ENCODE measurements at regions not wholly inside any gene's neighbourhood (a gene's known extent, or its start where the extent isn't known, plus 50 kb on each side); places are given as distances from the start of the nearest gene placed in this dataset.
"Not testable (repeated sequence)": the region's sequence is repeated elsewhere in the genome, so short reads cannot be mapped to it uniquely, and the experiment has no call there.

DNA sequence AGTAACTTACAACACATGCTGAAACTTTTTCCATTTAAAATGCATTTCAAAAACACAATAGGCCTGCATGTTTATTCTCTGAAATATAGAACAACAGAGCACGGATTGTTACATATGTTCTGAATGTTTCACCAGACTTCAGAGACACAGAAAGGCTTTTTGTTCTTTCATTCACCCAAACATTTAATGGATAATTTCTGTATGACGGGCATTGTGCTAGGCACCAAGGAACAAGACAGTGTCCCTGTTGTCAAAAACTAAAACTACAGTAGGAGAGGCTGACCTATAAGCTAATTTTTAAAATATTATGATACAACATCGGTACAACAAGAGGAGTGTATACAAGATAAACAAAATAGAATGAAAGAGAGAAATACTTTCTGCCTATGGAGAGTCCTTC is 81.9 kb upstream of the TEAD1 start:
- in situ Hi-C loops (cut with MboI) (no loop called here), intact Hi-C loops (cut with micrococcal nuclease; ENCODE audit: unreplicated experiment) (loop anchor here (10.0 kb wide), 1 partner anchor 257 kb away; no protein-coding TSS in a partner anchor)
- SMC1A ChIA-PET (ENCODE audit: uncharacterized antibody, unreplicated experiment) = interaction anchor here (0.8 kb wide), 1 partner anchor 296 kb away, joined by 3 read pairs; no protein-coding TSS in a partner anchor

GRCh38 chr11:12595089-12595847 is 79.0 kb upstream of the TEAD1 start:
- H4K20me1 ChIP-seq (ENCODE audit: control insufficient read depth, insufficient read depth); H3K36me3 ChIP-seq (ENCODE audit: control insufficient read depth in 2 of 2, insufficient read depth in 2 of 2, low read length in 1 of 2); H3K9ac ChIP-seq (ENCODE audit: control insufficient read depth, insufficient read depth, low read length); H3K9me3 ChIP-seq (replicated peaks; ENCODE audit: control insufficient read depth, insufficient read depth, low read length); H2AFZ ChIP-seq (ENCODE audit: control insufficient read depth, low read depth, low read length); DNase-seq (ENCODE audit: low read depth, low spot score); SMC1A ChIA-PET (ENCODE audit: uncharacterized antibody, unreplicated experiment); H3K4me3 ChIP-seq; BruUV-seq (replicated peaks); ATAC-seq; H3K4me1 ChIP-seq (ENCODE audit: control insufficient read depth, insufficient read depth, low read length); H3K4me2 ChIP-seq (ENCODE audit: control insufficient read depth, insufficient read depth); H3K27me3 ChIP-seq (replicated peaks in 1 of 2; ENCODE audit: control insufficient read depth in 2 of 2, insufficient read depth in 2 of 2, low read length in 1 of 2); FAIRE-seq; POLR2A ChIA-PET; H3K27ac ChIP-seq (ENCODE audit: control insufficient read depth, insufficient read depth); H3K79me2 ChIP-seq (ENCODE audit: control insufficient read depth, insufficient read depth, low read length): not testable (repeated sequence)
- WGBS (ENCODE audit: insufficient coverage, insufficient replicate concordance, low lambda C conversion rate, missing lambda C conversion rate) = 76% methylated on average over 2 of the region's 2 CpGs
- in situ Hi-C loops (cut with MboI) (loop anchor here (5.0 kb wide), 1 partner anchor 292 kb away; no protein-coding TSS in a partner anchor), intact Hi-C loops (cut with micrococcal nuclease; ENCODE audit: unreplicated experiment) (loop anchor here (10.0 kb wide), 1 partner anchor 260 kb away; no protein-coding TSS in a partner anchor)
- RAD21 ChIA-PET (ENCODE audit: unreplicated experiment) = interaction anchor here (1.5 kb wide), 1 partner anchor 293 kb away, joined by 4 read pairs; no protein-coding TSS in a partner anchor
- CTCF ChIA-PET = interaction anchor here (1.0 to 1.5 kb wide), 3 partner anchors 15 to 589 kb away, joined by 3 read pairs; no protein-coding TSS in a partner anchor

More for the DNA sequence above, 81.9 kb upstream of the TEAD1 start:
- Histone ChIP-seq H3K27me3 (replicated peaks in 1 of 2; ENCODE audit: control insufficient read depth in 2 of 2, insufficient read depth in 2 of 2, low read length in 1 of 2) (no peaks in the 10 kb centered on the region), H4K20me1 (ENCODE audit: control insufficient read depth, insufficient read depth) (no peaks in the 10 kb centered on the region), H3K27ac (ENCODE audit: control insufficient read depth, insufficient read depth) (no peak overlapping the region), H3K4me1 (ENCODE audit: control insufficient read depth, insufficient read depth, low read length) (no peaks in the 10 kb centered on the region), H3K4me3 (no peak overlapping the region), H3K9ac (ENCODE audit: control insufficient read depth, insufficient read depth, low read length) (no peak overlapping the region), H3K36me3 (ENCODE audit: control insufficient read depth in 2 of 2, insufficient read depth in 2 of 2, low read length in 1 of 2) (no peaks in the 10 kb centered on the region), H3K4me2 (ENCODE audit: control insufficient read depth, insufficient read depth) (no peak overlapping the region), H3K79me2 (ENCODE audit: control insufficient read depth, insufficient read depth, low read length) (no peaks in the 10 kb centered on the region), H3K9me3 (replicated peaks; ENCODE audit: control insufficient read depth, insufficient read depth, low read length) (no peaks in the 10 kb centered on the region), H2AFZ (ENCODE audit: control insufficient read depth, low read depth, low read length) (no peak overlapping the region)
- RAD21 ChIA-PET (ENCODE audit: unreplicated experiment) = no interaction called here
- TF ChIP-seq POLR2AphosphoS2 (IDR thresholded peaks at IDR 0.05; ENCODE audit: low read depth, low read length) = no peak
- TF ChIP-seq NRF1 (conservative IDR thresholded peaks at IDR 0.05; ENCODE audit: low read depth, low read length) = no peak
- TF ChIP-seq, protein P1, sequence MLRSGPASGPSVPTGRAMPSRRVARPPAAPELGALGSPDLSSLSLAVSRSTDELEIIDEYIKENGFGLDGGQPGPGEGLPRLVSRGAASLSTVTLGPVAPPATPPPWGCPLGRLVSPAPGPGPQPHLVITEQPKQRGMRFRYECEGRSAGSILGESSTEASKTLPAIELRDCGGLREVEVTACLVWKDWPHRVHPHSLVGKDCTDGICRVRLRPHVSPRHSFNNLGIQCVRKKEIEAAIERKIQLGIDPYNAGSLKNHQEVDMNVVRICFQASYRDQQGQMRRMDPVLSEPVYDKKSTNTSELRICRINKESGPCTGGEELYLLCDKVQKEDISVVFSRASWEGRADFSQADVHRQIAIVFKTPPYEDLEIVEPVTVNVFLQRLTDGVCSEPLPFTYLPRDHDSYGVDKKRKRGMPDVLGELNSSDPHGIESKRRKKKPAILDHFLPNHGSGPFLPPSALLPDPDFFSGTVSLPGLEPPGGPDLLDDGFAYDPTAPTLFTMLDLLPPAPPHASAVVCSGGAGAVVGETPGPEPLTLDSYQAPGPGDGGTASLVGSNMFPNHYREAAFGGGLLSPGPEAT (IDR thresholded peaks at IDR 0.05; ENCODE audit: low read depth) = no peak
- no peak for TF ChIP-seq SMC3 (IDR thresholded peaks at IDR 0.05; ENCODE audit: borderline replicate concordance, low read length)
- TF ChIP-seq NKRF (conservative IDR thresholded peaks at IDR 0.05) = no peak
- TF ChIP-seq TBL1XR1 (IDR thresholded peaks at IDR 0.05; ENCODE audit: low read depth, low read length) = no peak
- TF ChIP-seq CREB1 (IDR thresholded peaks at IDR 0.05; ENCODE audit: low read depth) = no peak
- TF ChIP-seq YBX1 (IDR thresholded peaks at IDR 0.05) = no peak
- TF ChIP-seq, protein P2, sequence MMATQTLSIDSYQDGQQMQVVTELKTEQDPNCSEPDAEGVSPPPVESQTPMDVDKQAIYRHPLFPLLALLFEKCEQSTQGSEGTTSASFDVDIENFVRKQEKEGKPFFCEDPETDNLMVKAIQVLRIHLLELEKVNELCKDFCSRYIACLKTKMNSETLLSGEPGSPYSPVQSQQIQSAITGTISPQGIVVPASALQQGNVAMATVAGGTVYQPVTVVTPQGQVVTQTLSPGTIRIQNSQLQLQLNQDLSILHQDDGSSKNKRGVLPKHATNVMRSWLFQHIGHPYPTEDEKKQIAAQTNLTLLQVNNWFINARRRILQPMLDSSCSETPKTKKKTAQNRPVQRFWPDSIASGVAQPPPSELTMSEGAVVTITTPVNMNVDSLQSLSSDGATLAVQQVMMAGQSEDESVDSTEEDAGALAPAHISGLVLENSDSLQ (IDR thresholded peaks at IDR 0.05) = no peak
- ATAC-seq = no peak
- POLR2A ChIA-PET = no interaction called here
- FAIRE-seq = no peak
- 4% methylated on average over 3 of the region's 3 CpGs for WGBS (ENCODE audit: insufficient coverage, insufficient replicate concordance, low lambda C conversion rate, missing lambda C conversion rate)
- CTCF ChIA-PET = interaction anchor here (1.0 to 1.5 kb wide), 2 partner anchors 13 to 24 kb away, joined by 3 to 4 read pairs; no protein-coding TSS in a partner anchor
- no TSS peak for BruUV-seq (replicated peaks)
- DNase-seq (ENCODE audit: low read depth, low spot score) = no peak
